ENCODE measurements at regions not wholly inside any gene's neighbourhood (a gene's known extent, or its start where the extent isn't known, plus 50 kb on each side); places are given as distances from the start of the nearest gene placed in this dataset.

GRCh38 chr4:175542786-175543185 is 269.3 kb downstream of the GPM6A start:
- FAIRE-seq (no peak), DNase-seq (ENCODE audit: insufficient read length, low spot score) (no peak)
- no peak for TF ChIP-seq CTCF (IDR thresholded peaks at IDR 0.05; ENCODE audit: insufficient read depth, missing control alignments)

- FAIRE-seq (no peak), DNase-seq (ENCODE audit: insufficient read length, low spot score) (no peak)
- TF ChIP-seq CTCF (IDR thresholded peaks at IDR 0.05; ENCODE audit: insufficient read depth, missing control alignments) = no peak
Observed at GRCh38 chr4:175559126-175559525, 252.9 kb downstream of the GPM6A start.

DNA sequence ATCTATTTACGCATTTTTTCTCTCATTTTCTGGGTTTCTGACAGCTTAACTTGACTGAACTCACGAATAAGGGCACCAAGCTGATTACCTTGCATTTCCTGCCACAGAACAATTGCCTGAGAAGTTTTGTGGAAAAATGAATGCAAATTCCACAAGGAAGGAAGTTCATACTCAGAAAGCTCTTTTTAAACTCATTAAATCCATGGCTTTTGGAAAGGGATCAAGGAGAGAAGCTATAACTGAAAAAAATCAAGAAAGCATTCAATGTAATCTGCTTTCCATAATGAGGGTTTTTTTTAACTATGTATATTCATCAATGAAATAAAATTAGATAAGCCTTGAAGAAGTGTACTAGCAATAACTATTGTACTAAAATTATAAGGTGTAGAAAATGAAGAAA is 252.5 kb downstream of the GPM6A start:
- DNase-seq (ENCODE audit: insufficient read length, low spot score) = no peak
- FAIRE-seq = no peak
- TF ChIP-seq CTCF (IDR thresholded peaks at IDR 0.05; ENCODE audit: insufficient read depth, missing control alignments) = no peak

GRCh38 chr4:175560604-175561003 is 251.5 kb downstream of the GPM6A start:
- DNase-seq (ENCODE audit: insufficient read length, low spot score) (no peak), FAIRE-seq (peak; percentile 82)
- peak; percentile 76 for TF ChIP-seq CTCF (IDR thresholded peaks at IDR 0.05; ENCODE audit: insufficient read depth, missing control alignments)

GRCh38 chr4:175561696-175562095 is 250.4 kb downstream of the GPM6A start:
- DNase-seq (ENCODE audit: insufficient read length, low spot score) = no peak
- FAIRE-seq = no peak
- TF ChIP-seq CTCF (IDR thresholded peaks at IDR 0.05; ENCODE audit: insufficient read depth, missing control alignments) = no peak

DNA sequence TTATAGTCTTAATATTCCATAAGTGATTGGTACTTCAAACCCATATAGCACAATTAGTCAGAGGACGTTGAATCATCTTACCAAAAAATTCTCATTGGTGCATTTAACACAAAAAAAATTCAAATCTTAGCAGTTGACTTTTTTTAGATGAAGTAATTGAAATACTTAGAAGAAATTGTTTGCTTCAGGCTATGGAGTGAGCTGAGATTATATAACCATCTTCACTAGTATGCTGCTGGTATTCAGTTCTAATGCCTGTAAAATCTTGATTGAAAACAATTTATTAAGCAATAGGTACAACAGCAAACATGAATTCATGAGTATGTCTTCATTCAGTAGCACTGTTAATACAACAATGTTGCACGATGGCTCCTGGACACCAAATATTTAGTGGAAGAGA is 250.0 kb downstream of the GPM6A start:
- FAIRE-seq = peak; percentile 29
- no peak for DNase-seq (ENCODE audit: insufficient read length, low spot score)
- no peak for TF ChIP-seq CTCF (IDR thresholded peaks at IDR 0.05; ENCODE audit: insufficient read depth, missing control alignments)

- TF ChIP-seq CTCF (IDR thresholded peaks at IDR 0.05; ENCODE audit: insufficient read depth, missing control alignments) = no peak
- no peak for FAIRE-seq
- DNase-seq (ENCODE audit: insufficient read length, low spot score) = no peak
Observed at GRCh38 chr4:175562542-175562941, 249.5 kb downstream of the GPM6A start.

Measured in D721Med (cell line).